HFFc6 (cell line): ENCODE measurements at regions not wholly inside any gene's neighbourhood (a gene's known extent, or its start where the extent isn't known, plus 50 kb on each side); places are given as distances from the start of the nearest gene placed in this dataset.

Experiments used
- DNase-seq: peaks from one replicate; pipeline ENCODE4 v3.0.0-alpha.2; 2018
- H3K27ac Mint-ChIP-seq: 2 replicates; pipeline ENCODE4 v1.8.0; 2020; ENCODE audit warnings: mild to moderate bottlenecking, mixed read lengths
- H3K27me3 Mint-ChIP-seq: 2 replicates; pipeline ENCODE4 v1.8.0; 2021; ENCODE audit warnings: mild to moderate bottlenecking, moderate library complexity, mixed read lengths; ENCODE audit not compliant: insufficient read depth
- H3K36me3 Mint-ChIP-seq: 2 replicates; pipeline ENCODE4 v1.8.0; 2021; ENCODE audit warnings: low read depth, mixed read lengths
- H3K4me1 Mint-ChIP-seq: 2 replicates; pipeline ENCODE4 v1.8.0; 2020; ENCODE audit warnings: low read depth, mixed read lengths
- H3K4me3 Mint-ChIP-seq: 2 replicates; pipeline ENCODE4 v1.8.0; 2020; ENCODE audit warnings: mild to moderate bottlenecking, moderate library complexity, mixed read lengths
- H3K9me3 Mint-ChIP-seq: 2 replicates; pipeline ENCODE4 v1.8.0; 2020; ENCODE audit warnings: mild to moderate bottlenecking, mixed read lengths
- CTCF ChIP-seq: fragments of 200-600 bp; sonication (generic); IDR thresholded peaks from 2 replicates; pipeline ENCODE4 v1.5.0; 2021; ENCODE audit warnings: antibody characterized with exemption, mild to moderate bottlenecking

- Mint-ChIP-seq H3K4me3 (no peak overlapping the region), H3K4me1 (peaks cover 95% of the 10 kb centered on the region), H3K27ac (peak overlapping the region; percentile 80), H3K36me3 (peaks cover 8% of the 10 kb centered on the region; the same call in 1 of the 2 replicates), H3K27me3 (peaks cover 1% of the 10 kb centered on the region; the same call in 1 of the 2 replicates), H3K9me3 (no peaks in the 10 kb centered on the region)
- no peak for TF ChIP-seq CTCF
- DNase-seq: no peak
Measured at GRCh38 chr3:42019953-42020260, 58.0 kb upstream of the ULK4 start.

- peak overlapping the region; percentile 67 for H3K27ac Mint-ChIP-seq
- DNase-seq: no peak
- peaks cover 5% of the 10 kb centered on the region; the same call in 1 of the 2 replicates for H3K27me3 Mint-ChIP-seq
- no peaks in the 10 kb centered on the region for H3K9me3 Mint-ChIP-seq
- H3K36me3 Mint-ChIP-seq: peaks cover 13% of the 10 kb centered on the region
- peaks cover 93% of the 10 kb centered on the region for H3K4me1 Mint-ChIP-seq
- no peak for TF ChIP-seq CTCF
- no peak overlapping the region for H3K4me3 Mint-ChIP-seq
Measured at GRCh38 chr3:42019144-42019952, 57.4 kb upstream of the ULK4 start.

- peaks cover 5% of the 10 kb centered on the region for H3K27me3 Mint-ChIP-seq
- no peak for DNase-seq
- no peak for TF ChIP-seq CTCF
- H3K36me3 Mint-ChIP-seq: peaks cover 9% of the 10 kb centered on the region
- peak overlapping the region; percentile 77 for H3K27ac Mint-ChIP-seq
- no peaks in the 10 kb centered on the region for H3K9me3 Mint-ChIP-seq
- H3K4me1 Mint-ChIP-seq: peaks cover 67% of the 10 kb centered on the region
- peak overlapping the region; percentile 95 for H3K4me3 Mint-ChIP-seq
Measured at GRCh38 chr3:42014921-42015533, 53.1 kb upstream of the ULK4 start.

GRCh38 chr3:42014458-42014920, 52.6 kb upstream of the ULK4 start:
- Mint-ChIP-seq H3K9me3 (no peaks in the 10 kb centered on the region), H3K27me3 (peaks cover 5% of the 10 kb centered on the region), H3K27ac (peak overlapping the region; percentile 77), H3K4me1 (peaks cover 67% of the 10 kb centered on the region), H3K36me3 (peaks cover 9% of the 10 kb centered on the region), H3K4me3 (peak overlapping the region; percentile 95)
- no peak for DNase-seq
- no peak for TF ChIP-seq CTCF

- DNase-seq: no peak
- H3K36me3 Mint-ChIP-seq: peaks cover 9% of the 10 kb centered on the region
- peak overlapping the region; percentile 95 for H3K4me3 Mint-ChIP-seq
- H3K27me3 Mint-ChIP-seq: peaks cover 5% of the 10 kb centered on the region
- no peaks in the 10 kb centered on the region for H3K9me3 Mint-ChIP-seq
- TF ChIP-seq CTCF: no peak
- peaks cover 64% of the 10 kb centered on the region for H3K4me1 Mint-ChIP-seq
- H3K27ac Mint-ChIP-seq: peak overlapping the region; percentile 77
Measured at GRCh38 chr3:42013691-42014457, 52.0 kb upstream of the ULK4 start.
